HPDE6-E6E7 (cell line): ENCODE measurements at regions not wholly inside any gene's neighbourhood (a gene's known extent, or its start where the extent isn't known, plus 50 kb on each side); places are given as distances from the start of the nearest gene placed in this dataset.

Experiments
- DNase-seq: peaks from one replicate; pipeline ENCODE4 v3.0.0; 2011; ENCODE audit warnings: missing footprints; ENCODE audit errors: extremely low spot score

DNA sequence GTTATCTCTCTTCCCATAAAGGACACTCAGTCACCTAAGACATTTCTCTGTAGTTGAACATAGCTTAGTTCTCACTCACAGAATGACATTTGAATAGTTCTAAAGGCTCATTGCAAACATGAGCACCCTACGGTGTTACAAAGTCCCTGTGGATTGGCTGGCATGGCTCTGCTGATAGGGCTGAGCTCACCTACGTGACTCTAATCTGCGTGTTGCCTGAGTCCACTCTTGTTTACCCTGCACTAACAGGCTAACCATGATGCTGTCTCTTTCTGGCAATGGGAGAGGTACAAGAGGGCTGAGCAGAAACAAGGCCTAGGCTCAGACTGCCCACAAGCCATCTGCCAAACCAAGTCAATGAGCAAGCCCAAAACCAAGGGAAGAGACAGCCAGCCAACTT is 103.6 kb downstream of the PALM2AKAP2 start:
- DNase-seq: no peak

DNA sequence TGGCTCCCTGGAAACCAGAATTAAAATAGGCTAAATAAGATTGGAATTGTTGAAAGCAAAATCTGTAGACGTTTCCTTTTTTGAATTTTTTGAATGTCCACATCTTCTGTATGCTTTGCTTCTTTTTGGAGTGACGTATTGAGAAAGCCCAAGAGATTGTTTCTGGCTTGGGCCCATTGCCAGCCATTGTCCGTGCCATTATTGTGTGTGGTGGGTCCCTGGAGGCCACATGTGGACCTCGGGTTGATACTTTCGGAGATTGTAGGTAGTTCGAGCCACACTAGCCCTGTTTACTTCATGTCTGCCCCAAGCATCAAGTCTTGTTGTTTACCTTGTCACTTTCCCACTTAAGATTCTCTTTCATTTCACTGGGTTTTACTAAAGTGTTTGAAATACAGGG is 106.0 kb downstream of the PALM2AKAP2 start:
- no peak for DNase-seq

GRCh38 chr9:109886617-109887016 is 106.6 kb downstream of the PALM2AKAP2 start:
- DNase-seq: peak; percentile 17

DNA sequence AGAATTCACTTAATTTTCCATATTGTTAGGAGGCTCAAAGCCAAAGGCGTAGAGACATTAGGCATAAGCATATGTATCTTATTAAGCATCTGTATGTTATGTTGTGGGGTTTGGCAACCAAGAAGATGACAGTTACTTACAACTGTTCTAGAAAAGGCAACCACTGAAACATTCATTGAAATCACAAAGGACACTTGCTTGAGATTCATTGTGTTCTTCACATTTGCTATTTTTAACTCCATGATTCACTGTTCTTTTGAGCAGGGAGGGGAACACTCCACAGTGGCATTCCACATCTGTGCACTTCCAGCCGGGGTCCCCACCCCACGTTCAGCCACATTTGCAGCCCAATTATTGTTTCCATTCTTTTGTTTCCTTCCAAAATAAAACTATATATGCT is 107.1 kb downstream of the PALM2AKAP2 start:
- DNase-seq: no peak

DNA sequence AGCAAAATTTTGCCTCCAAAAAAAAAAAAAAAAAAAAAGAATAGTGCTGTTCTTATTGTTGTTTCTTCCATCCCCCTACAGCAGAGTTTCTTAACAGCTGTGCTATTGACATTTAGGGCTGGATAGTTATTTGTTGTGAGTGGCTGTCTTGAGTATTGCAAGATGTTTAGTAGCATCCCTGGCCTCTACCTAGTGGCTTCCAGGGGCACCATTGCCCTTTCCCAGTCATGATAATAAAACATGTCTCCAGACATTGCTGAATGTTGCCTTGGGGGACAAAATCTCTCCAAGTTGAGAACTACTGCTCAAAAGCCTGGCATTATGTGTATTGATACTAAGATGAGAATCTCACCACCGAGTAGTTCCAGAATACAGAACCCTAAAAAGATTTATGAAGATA is 108.7 kb downstream of the PALM2AKAP2 start:
- no peak for DNase-seq

GRCh38 chr9:109889456-109889855 is 109.5 kb downstream of the PALM2AKAP2 start:
- peak; percentile 83 for DNase-seq

DNA sequence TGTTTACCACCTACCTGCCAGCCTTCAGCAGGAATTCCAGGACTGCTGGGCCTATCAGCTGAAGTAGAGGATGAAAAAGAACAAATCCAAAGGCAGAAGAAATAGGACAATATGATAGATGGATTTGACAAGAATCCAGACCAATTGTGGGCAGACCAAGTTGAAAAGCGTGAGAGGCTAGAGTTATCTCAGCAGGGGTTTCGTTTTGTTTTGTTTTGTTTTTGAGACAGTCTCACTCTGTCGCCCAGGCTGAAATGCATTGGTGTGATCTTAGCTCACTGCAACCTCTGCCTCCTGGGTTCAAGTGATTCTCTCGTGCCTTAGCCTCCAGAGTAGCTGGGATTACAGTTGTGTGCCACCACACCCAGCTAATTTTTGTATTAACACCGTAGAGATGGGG is 113.2 kb downstream of the PALM2AKAP2 start:
- DNase-seq: no peak

DNA sequence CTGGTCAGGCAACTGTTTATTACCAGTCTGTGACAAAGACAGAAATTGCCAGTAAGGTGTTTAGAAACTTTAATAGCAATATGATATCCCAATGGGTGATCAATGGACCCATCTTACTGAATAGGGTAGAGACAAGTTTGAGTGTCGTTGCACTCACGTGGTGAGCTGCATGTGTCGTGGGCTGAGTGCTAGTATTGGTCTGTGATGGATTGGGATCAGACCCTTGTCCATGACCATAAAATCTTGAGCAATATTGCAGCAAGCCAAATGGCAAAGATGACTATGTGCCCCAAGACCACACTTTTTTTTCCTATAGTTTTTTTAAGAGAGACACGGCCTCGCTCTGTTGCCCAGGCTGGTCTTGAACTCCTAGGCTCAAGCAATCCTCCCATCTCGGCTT is 114.5 kb downstream of the PALM2AKAP2 start:
- no peak for DNase-seq

DNA sequence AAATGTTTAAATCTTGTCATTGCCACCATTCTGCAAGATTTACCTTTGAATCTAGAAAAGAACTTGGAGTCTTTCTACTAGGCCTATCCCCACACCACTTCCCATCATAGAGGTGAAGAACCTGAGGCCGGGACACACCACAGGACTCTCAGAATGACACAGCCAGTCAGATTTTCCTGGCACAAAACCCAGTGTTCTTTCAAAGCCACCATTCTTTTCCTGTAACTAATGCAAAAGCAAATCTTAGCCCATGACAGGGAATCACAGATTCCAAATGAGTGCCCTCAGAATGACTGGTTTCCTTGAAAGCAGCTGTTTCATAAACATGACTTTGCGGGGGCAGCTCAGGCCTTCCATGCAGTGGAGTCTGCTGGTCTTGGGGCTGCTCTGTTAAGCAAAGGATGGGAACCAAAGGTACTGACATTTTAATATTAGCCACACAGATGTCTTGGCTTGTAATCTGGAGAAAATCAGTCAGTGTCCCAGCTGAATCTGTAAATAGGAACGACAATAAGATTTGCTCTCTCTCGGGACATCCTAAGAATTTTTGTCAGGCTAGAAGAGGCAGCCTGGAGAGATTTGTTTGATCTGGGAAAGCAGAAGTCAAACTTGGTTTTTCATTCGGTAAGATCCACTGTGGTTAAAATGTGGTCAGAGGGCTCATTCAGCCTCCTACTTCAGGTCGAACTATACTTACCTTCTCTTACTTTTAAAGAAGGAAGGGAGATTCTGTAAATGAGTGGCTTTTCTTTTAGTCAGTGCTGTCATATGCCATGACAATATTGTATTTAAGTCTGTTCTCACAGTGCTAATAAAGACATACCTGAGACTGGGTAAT is 115.1 kb downstream of the PALM2AKAP2 start:
- no peak for DNase-seq

GRCh38 chr9:109901201-109901600 is 121.2 kb downstream of the PALM2AKAP2 start:
- DNase-seq: no peak

DNA sequence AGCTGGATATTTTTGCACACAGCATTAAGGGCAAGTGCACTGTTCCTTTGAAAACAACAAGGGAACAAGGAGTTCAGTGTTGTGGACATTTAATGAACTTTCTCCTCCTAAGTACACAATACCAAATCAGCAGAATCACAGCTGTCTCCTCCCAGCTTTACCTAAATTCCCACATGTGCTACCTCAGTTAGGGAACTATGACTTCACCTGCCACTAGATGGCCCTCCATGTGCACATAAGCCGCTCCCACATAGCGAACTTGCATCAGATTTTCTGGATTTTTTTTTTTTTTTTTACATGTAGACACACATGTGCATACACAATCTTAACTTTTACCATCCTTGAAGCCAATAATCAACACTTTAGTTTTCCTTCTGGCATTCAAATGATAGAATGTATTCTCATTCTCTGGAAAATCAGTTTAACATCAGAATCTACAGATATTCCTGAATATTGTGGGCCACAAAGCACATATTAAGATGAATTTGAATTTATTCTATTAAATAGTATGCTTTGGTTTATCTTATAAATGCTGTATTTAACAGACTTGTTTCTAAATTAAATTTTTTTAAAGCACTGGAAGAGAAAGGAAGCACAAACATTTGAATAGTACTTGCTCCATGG is 123.6 kb downstream of the PALM2AKAP2 start:
- DNase-seq: peak; percentile 53

- DNase-seq: no peak
These were observed 124.7 kb downstream of the PALM2AKAP2 start for GRCh38 chr9:109904666-109905065.

- DNase-seq: no peak
These were observed 125.5 kb downstream of the PALM2AKAP2 start for GRCh38 chr9:109905472-109905871.

DNA sequence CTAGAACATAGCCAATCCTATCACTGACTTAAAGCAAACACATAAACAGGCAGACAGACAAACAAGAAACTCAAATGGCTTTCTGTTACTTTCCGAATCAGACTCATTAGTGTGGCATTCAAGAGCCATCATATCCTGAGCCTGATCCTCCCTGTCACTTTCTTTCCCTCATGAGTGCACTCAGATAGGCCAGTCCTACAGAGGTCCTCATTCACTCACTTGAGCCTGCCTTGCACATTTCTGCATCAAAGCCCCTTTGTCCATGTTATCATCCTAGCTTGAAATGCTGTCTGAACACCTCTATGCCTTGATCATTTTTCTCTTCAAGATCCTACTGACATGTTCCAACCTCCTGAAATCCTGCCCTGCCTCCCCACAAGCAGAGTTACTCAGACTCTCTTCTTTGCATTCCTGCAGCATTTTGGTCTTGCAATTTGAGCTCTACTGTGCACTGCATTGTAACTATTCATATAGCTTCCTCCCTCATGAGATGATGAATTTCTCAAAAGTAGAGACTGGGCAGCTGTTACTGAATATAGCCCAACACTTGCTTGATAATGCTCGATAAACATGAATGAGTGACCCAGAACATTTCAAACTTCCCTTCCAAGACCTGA is 126.9 kb downstream of the PALM2AKAP2 start:
- no peak for DNase-seq

- DNase-seq: no peak
These were observed 127.4 kb downstream of the PALM2AKAP2 start for GRCh38 chr9:109907400-109907799.

DNA sequence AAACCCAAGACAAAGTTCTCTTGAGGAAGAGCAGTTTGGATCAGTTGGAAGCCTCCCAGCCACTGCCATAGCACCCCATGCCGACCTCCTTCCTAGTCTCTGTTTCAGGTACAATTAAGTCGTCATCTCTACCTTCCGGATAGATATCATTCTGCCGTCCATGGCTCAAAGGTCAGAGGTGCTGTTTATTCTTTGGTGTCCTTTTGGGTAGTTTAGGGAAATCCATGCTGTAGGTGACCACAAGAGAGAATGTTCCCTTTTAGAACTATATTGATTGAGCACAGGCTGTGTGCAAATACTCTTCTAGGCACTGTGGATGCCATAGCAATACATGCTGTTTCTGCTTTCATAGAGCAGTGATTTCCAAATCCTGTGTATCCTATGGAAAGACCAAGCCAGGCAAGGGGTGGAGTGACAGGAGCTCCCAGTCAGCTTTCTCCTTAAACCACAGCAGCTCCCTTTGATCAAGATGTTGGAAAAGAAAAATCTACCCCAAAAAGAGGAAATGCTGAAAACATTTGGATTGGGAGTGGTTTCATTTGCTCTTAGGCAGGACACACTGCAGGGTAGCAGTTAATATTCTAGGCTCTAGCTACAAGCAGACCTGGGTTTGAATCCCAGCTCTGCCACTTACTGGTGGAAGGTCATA is 127.9 kb downstream of the PALM2AKAP2 start:
- no peak for DNase-seq

DNA sequence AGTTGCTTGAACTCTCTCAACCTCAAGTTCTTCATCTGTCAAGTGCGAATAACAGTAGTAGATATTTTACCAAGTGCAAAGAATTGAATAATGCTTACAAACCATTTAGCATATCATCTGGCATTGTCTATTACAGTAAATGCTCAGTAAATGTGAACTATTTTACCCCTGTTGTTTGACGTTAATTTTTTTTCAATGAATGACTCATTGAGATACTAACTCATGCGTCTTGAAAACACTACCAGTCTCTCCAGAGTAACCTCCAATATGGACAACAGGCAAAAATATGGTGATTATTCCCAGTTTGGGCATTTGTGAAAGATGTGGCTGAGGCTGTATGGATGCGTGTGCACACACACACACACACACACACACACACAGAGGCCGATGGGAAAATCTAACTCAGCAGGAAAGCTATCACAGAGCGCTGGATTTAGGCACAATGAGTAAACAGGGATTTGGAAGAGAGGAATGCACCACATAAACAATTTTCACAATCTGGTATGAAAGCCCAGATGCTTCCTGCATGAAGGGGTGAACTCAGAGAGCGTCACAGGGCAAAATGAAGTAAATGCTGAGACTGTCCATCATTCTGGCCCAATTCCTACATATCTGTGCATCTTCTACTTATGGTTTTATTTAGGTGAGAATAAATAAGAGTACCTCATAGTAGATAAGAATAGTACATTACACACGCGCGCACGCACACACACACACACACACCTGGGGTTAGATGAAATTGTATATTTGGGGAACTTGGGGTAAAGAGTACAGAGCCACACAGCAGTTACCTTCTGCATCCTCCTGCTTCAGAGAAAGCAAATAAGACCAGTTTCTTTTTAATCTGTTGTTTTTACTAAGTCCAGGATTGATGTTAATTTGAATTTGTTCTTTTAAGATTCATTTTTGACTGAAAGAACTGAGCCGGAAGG is 128.7 kb downstream of the PALM2AKAP2 start:
- DNase-seq: no peak

- DNase-seq: peak; percentile 46
These were observed 130.9 kb downstream of the PALM2AKAP2 start for GRCh38 chr9:109910671-109911518.

DNA sequence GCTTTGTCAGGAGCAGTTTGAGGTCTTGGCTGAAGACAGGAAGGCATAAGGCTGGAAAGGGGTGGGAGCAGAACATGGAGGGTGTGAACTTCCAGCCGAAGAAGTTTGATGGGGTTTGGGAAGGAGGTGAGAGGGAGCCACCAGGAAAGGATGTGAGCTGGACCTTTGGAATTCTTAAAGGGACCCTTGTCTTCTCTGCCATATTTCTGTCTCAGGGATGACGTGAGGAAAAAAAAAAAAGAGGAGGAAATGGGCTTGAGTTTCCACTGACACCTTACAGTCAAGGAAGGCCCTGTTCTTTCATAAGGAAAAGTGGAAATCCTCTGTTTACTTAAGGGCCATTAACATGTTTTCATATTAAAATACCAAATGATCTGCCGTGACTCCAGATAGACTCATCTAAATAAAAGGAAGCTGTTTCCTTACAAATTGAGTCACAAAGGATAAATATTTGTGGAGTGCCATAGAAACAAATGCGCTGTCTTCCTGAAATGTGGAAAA is 132.1 kb downstream of the PALM2AKAP2 start:
- DNase-seq: peak; percentile 8
